H1 (cell line): ENCODE measurements at regions not wholly inside any gene's neighbourhood (a gene's known extent, or its start where the extent isn't known, plus 50 kb on each side); places are given as distances from the start of the nearest gene placed in this dataset.

ENCODE experiments used
- CTCF ChIA-PET: fragments of 300-600 bp; sonication (Branson Sonifier 250); formaldehyde crosslinking; loops from one replicate; lab custom pipeline; 2021; ENCODE audit not compliant: partially characterized antibody; lab: Charles Lee
- POLR2A ChIA-PET: fragments of 300-600 bp; sonication (Branson Sonifier 250); formaldehyde crosslinking; loops from one replicate; lab custom pipeline; 2021; ENCODE audit warnings: inconsistent platforms; ENCODE audit not compliant: partially characterized antibody; lab: Charles Lee
- DNase-seq, 2 experiments: peaks; one replicate each; pipeline versions ENCODE4 v3.0.0 to v3.0.0-alpha.2; 2010 to 2022; ENCODE audit warnings: low spot score in 2 of 2, low read depth in 1 of 2, mixed read lengths in 1 of 2
- FAIRE-seq: peaks from 2 replicates; lab custom pipeline; 2011; peaks lifted over from hg19 to GRCh38; lab: Jason Lieb, UNC
- H2AFZ ChIP-seq: 2 replicates; pipeline ENCODE4 v1.8.1; 2012; ENCODE audit warnings: low read length, inconsistent platforms
- H2AK5ac ChIP-seq: 2 replicates; pipeline ENCODE4 v1.6.1; 2013; ENCODE audit warnings: low read depth, low read length
- H2BK120ac ChIP-seq: replicated peaks from 2 replicates; pipeline ENCODE3; 2013; ENCODE audit warnings: low read depth, low read length, inconsistent platforms
- H2BK12ac ChIP-seq: 2 replicates; pipeline ENCODE4 v1.6.1; 2013; ENCODE audit warnings: low read depth, low read length
- H2BK15ac ChIP-seq: 2 replicates; pipeline ENCODE4 v1.6.1; 2013; ENCODE audit warnings: low read length
- H2BK20ac ChIP-seq: 2 replicates; pipeline ENCODE4 v1.6.1; 2013; ENCODE audit warnings: low read length
- H2BK5ac ChIP-seq: 2 replicates; pipeline ENCODE4 v1.6.1; 2013; ENCODE audit warnings: low read depth, low read length
- H3K14ac ChIP-seq: 2 replicates; pipeline ENCODE4 v1.6.1; 2013; ENCODE audit warnings: inconsistent platforms; ENCODE audit not compliant: insufficient read length
- H3K18ac ChIP-seq: 2 replicates; pipeline ENCODE4 v1.6.1; 2013; ENCODE audit warnings: low read length; ENCODE audit errors: extremely low read depth
- H3K23ac ChIP-seq: 2 replicates; pipeline ENCODE4 v1.6.1; 2013; ENCODE audit warnings: inconsistent platforms; ENCODE audit not compliant: insufficient read length
- H3K23me2 ChIP-seq: 2 replicates; pipeline ENCODE4 v1.6.1; 2013; ENCODE audit warnings: low read depth, low read length
- H3K27ac ChIP-seq: 2 replicates; pipeline ENCODE4 v1.6.1; 2011; ENCODE audit warnings: low read depth, low read length, inconsistent platforms
- H3K27me3 ChIP-seq, 4 experiments: replicated peaks in 1 of 4; 1 replicate in 1 of 4; 2 replicates in 3 of 4; pipeline versions ENCODE4 v1.6.1 to v1.8.1; 2011 to 2013; ENCODE audit warnings: low read length in 3 of 4, mild to moderate bottlenecking in 3 of 4, inconsistent platforms in 2 of 4, mixed read lengths in 2 of 4, moderate library complexity in 1 of 4; ENCODE audit not compliant: control insufficient read depth in 3 of 4, insufficient read depth in 3 of 4; ENCODE audit errors: extremely low read depth in 1 of 4
- H3K36me3 ChIP-seq, 4 experiments: 2 replicates each; pipeline versions ENCODE4 v1.6.1 to v1.8.1; 2011 to 2013; ENCODE audit warnings: mild to moderate bottlenecking in 4 of 4, low read length in 3 of 4, moderate library complexity in 2 of 4, control low read depth in 1 of 4, inconsistent platforms in 1 of 4; ENCODE audit not compliant: insufficient read depth in 4 of 4, control insufficient read depth in 2 of 4
- H3K4ac ChIP-seq: replicated peaks from 2 replicates; pipeline ENCODE3; 2013; ENCODE audit warnings: low read length, low read depth, mixed read lengths, inconsistent platforms; ENCODE audit not compliant: insufficient read length
- H3K4me1 ChIP-seq, 4 experiments: replicated peaks in 1 of 4; 1 replicate in 1 of 4; 2 replicates in 3 of 4; pipeline versions ENCODE4 v1.6.1 to v1.8.1; 2011 to 2013; ENCODE audit warnings: low read length in 3 of 4, inconsistent platforms in 2 of 4, mixed read lengths in 1 of 4; ENCODE audit not compliant: insufficient read depth in 4 of 4, control insufficient read depth in 3 of 4
- H3K4me2 ChIP-seq, 2 experiments: 2 replicates each; pipeline versions ENCODE4 v1.6.1 to v1.8.1; 2011 to 2013; ENCODE audit warnings: low read depth in 2 of 2, low read length in 2 of 2, control low read depth in 1 of 2, inconsistent platforms in 1 of 2, mild to moderate bottlenecking in 1 of 2; ENCODE audit not compliant: insufficient read depth in 1 of 2
- H3K4me3 ChIP-seq, 4 experiments: fragments of 200-600, 300-600 bp in 1 of 4; sonication (generic), shearing (Covaris generic), sonication (Bioruptor Twin) in 1 of 4; 2 replicates each; pipeline versions ENCODE4 v1.5.1 to v1.8.1; 2011 to 2016; ENCODE audit warnings: low read length in 4 of 4, low read depth in 3 of 4, control low read depth in 2 of 4, inconsistent platforms in 2 of 4, mild to moderate bottlenecking in 2 of 4, mixed read lengths in 1 of 4, moderate library complexity in 1 of 4; ENCODE audit not compliant: insufficient read depth in 2 of 4; ENCODE audit errors: extremely low read depth in 1 of 4
- H3K56ac ChIP-seq: replicated peaks from 2 replicates; pipeline ENCODE3; 2013; ENCODE audit warnings: low read depth, mild to moderate bottlenecking, mixed read lengths, low read length, inconsistent platforms; ENCODE audit not compliant: insufficient read length
- H3K79me1 ChIP-seq: 2 replicates; pipeline ENCODE4 v1.6.1; 2013; ENCODE audit warnings: low read depth, low read length, control low read depth
- H3K79me2 ChIP-seq, 2 experiments: 2 replicates each; pipeline versions ENCODE4 v1.6.1 to v1.8.1; 2012 to 2013; ENCODE audit warnings: low read length in 2 of 2, mild to moderate bottlenecking in 2 of 2, inconsistent platforms in 1 of 2; ENCODE audit not compliant: insufficient read depth in 2 of 2, control insufficient read depth in 1 of 2
- H3K9ac ChIP-seq, 4 experiments: replicated peaks in 1 of 4; 1 replicate in 1 of 4; 2 replicates in 3 of 4; pipeline versions ENCODE4 v1.6.1 to v1.8.1; 2011 to 2013; ENCODE audit warnings: low read depth in 3 of 4, low read length in 3 of 4, control low read depth in 2 of 4, mild to moderate bottlenecking in 2 of 4, moderate library complexity in 2 of 4, inconsistent platforms in 1 of 4; ENCODE audit errors: extremely low read depth in 1 of 4
- H3K9me3 ChIP-seq, 2 experiments: 2 replicates each; pipeline versions ENCODE4 v1.6.1 to v1.8.1; 2012 to 2013; ENCODE audit warnings: mild to moderate bottlenecking in 2 of 2, moderate library complexity in 2 of 2, control low read depth in 1 of 2, inconsistent platforms in 1 of 2, low read depth in 1 of 2, low read length in 1 of 2, mixed read lengths in 1 of 2; ENCODE audit not compliant: insufficient read depth in 2 of 2
- H4K20me1 ChIP-seq, 2 experiments: replicated peaks in 1 of 2; 2 replicates each; pipeline versions ENCODE3 to v1.8.1; 2011 to 2013; ENCODE audit warnings: inconsistent platforms in 2 of 2, low read length in 2 of 2, mild to moderate bottlenecking in 1 of 2; ENCODE audit not compliant: insufficient read depth in 2 of 2, control insufficient read depth in 1 of 2
- H4K5ac ChIP-seq: 2 replicates; pipeline ENCODE4 v1.6.1; 2013; ENCODE audit warnings: low read length, low read depth, mixed read lengths, inconsistent platforms; ENCODE audit not compliant: insufficient read length
- H4K8ac ChIP-seq: 2 replicates; pipeline ENCODE4 v1.8.0; 2013; ENCODE audit warnings: mild to moderate bottlenecking, moderate library complexity, low read length, inconsistent platforms; ENCODE audit not compliant: insufficient read depth; ENCODE audit errors: extremely low read depth
- H4K91ac ChIP-seq: replicated peaks from 2 replicates; pipeline ENCODE3; 2013; ENCODE audit warnings: low read length, mixed read lengths, inconsistent platforms; ENCODE audit not compliant: insufficient read length
- BRCA1 ChIP-seq: IDR thresholded peaks from 2 replicates; pipeline ENCODE4 v1.6.1; 2012; ENCODE audit warnings: low read depth, low read length, improper control_type of control experiment
- CBX8 ChIP-seq: fragments of 300-800, 300-1000 bp; sonication (generic); IDR thresholded peaks from 2 replicates; pipeline ENCODE4 v1.7.1; 2016; ENCODE audit warnings: low read depth, low read length, borderline replicate concordance
- CHD1 ChIP-seq: IDR thresholded peaks from 2 replicates; pipeline ENCODE4 v1.6.1; 2012; ENCODE audit warnings: low read depth, low read length, improper control_type of control experiment
- CHD2 ChIP-seq: IDR thresholded peaks from 2 replicates; pipeline ENCODE4 v1.6.1; 2012; ENCODE audit warnings: low read length, improper control_type of control experiment
- CREB1 ChIP-seq: IDR thresholded peaks from 2 replicates; pipeline ENCODE4 v1.6.1; 2012; ENCODE audit warnings: inconsistent platforms
- CTBP2 ChIP-seq: IDR thresholded peaks from 2 replicates; pipeline ENCODE4 v1.7.0; 2011; ENCODE audit warnings: borderline replicate concordance, mild to moderate bottlenecking, moderate library complexity, mixed read lengths, low read length; ENCODE audit not compliant: insufficient read depth, insufficient read length
- KDM5A ChIP-seq: fragments of 200-600 bp; IDR thresholded peaks from 2 replicates; pipeline ENCODE4 v1.7.1; 2012; ENCODE audit warnings: mild to moderate bottlenecking, low read length, inconsistent platforms, mixed read lengths
- MAX ChIP-seq: IDR thresholded peaks from 2 replicates; pipeline ENCODE4 v1.6.1; 2012; ENCODE audit warnings: inconsistent platforms
- POLR2A ChIP-seq, 2 experiments: IDR thresholded peaks; 1 replicate in 1 of 2; 2 replicates in 1 of 2; pipeline ENCODE4 v1.6.1; 2011; ENCODE audit warnings: low read depth in 2 of 2, low read length in 2 of 2, mild to moderate bottlenecking in 2 of 2; ENCODE audit errors: control extremely low read depth in 1 of 2
- RFX5 ChIP-seq: IDR thresholded peaks from 2 replicates; pipeline ENCODE4 v1.6.1; 2011; ENCODE audit warnings: low read depth, low read length, improper control_type of control experiment, borderline replicate concordance
- RXRA ChIP-seq: IDR thresholded peaks from 2 replicates; pipeline ENCODE4 v1.6.1; 2011; ENCODE audit warnings: low read depth, mild to moderate bottlenecking, low read length, moderate library complexity; ENCODE audit not compliant: insufficient read depth
- SIN3A ChIP-seq, 2 experiments: IDR thresholded peaks in 1 of 2; conservative IDR thresholded peaks in 1 of 2; 2 replicates each; pipeline ENCODE4 v1.6.1; 2011 to 2012; ENCODE audit warnings: low read length in 2 of 2, improper control_type of control experiment in 1 of 2, low read depth in 1 of 2, mild to moderate bottlenecking in 1 of 2
- SIX5 ChIP-seq: IDR thresholded peaks from 2 replicates; pipeline ENCODE4 v1.6.1; 2011; ENCODE audit warnings: mild to moderate bottlenecking, low read depth, low read length
- SP2 ChIP-seq: IDR thresholded peaks from 2 replicates; pipeline ENCODE4 v1.6.1; 2012; ENCODE audit warnings: mild to moderate bottlenecking, low read length, inconsistent platforms
- USF2 ChIP-seq: IDR thresholded peaks from 2 replicates; pipeline ENCODE4 v1.6.1; 2011; ENCODE audit warnings: low read length, improper control_type of control experiment
- WGBS, 2 experiments: shearing (Covaris generic) in 1 of 2; methylation state at CpG; one replicate each; pipeline versions ENCODE4 v1.1.6 to v1.1.7; 2013 to 2015; ENCODE audit warnings: low lambda C conversion rate in 2 of 2, mixed read lengths in 2 of 2, inconsistent platforms in 1 of 2, low coverage in 1 of 2, missing lambda C conversion rate in 1 of 2; ENCODE audit not compliant: insufficient replicate concordance in 2 of 2, insufficient coverage in 1 of 2, insufficient read length in 1 of 2; ENCODE audit errors: extremely low coverage in 1 of 2, missing lambda C conversion rate in 1 of 2; 5-methylcytosine and 5-hydroxymethylcytosine counted together

GRCh38 chr10:90589825-90590224 lies 268.0 kb downstream of the HTR7 start:
- peak overlapping the region; percentile 19; the same call in 1 of the 2 replicates for H2AFZ ChIP-seq
- no peak overlapping the region for H3K4me2 ChIP-seq
- H4K20me1 ChIP-seq: no peaks in the 10 kb centered on the region
- H2BK12ac ChIP-seq: no peak overlapping the region
- H3K9ac ChIP-seq: no peak overlapping the region
- H3K9me3 ChIP-seq: no peaks in the 10 kb centered on the region
- H3K56ac ChIP-seq: no peak overlapping the region
- no peak overlapping the region for H3K4ac ChIP-seq
- H2BK20ac ChIP-seq: no peak overlapping the region
- no peaks in the 10 kb centered on the region for H3K4me1 ChIP-seq
- no peak overlapping the region for H3K27ac ChIP-seq
- DNase-seq (no peak), FAIRE-seq (no peak)
- no peak overlapping the region for H2BK15ac ChIP-seq
- POLR2A ChIA-PET: no interaction called here
- no peak overlapping the region for H4K5ac ChIP-seq
- WGBS, 2 experiments: 91% methylated on average over 3 of the region's 3 CpGs; no CpG with 5 or more reads in 1 of the 2 experiments
- no peak overlapping the region for H4K91ac ChIP-seq
- H2BK5ac ChIP-seq: no peak overlapping the region
- no peaks in the 10 kb centered on the region for H3K36me3 ChIP-seq
- no peaks in the 10 kb centered on the region for H3K79me1 ChIP-seq
- H4K8ac ChIP-seq: no peak overlapping the region
- no peak overlapping the region for H2BK120ac ChIP-seq
- no peak overlapping the region for H3K4me3 ChIP-seq
- no peak overlapping the region for H3K14ac ChIP-seq
- no peak overlapping the region for H2AK5ac ChIP-seq
- H3K23ac ChIP-seq: no peak overlapping the region
- CTCF ChIA-PET: interaction anchor here (0.6 to 1.8 kb wide), 13 partner anchors 9 to 442 kb away, joined by 3 to 7 read pairs (median 3); no protein-coding TSS in a partner anchor
- no peaks in the 10 kb centered on the region for H3K79me2 ChIP-seq
- H3K23me2 ChIP-seq: no peaks in the 10 kb centered on the region
- H3K27me3 ChIP-seq: no peaks in the 10 kb centered on the region
- H3K18ac ChIP-seq: no peak overlapping the region
- no peak for TF ChIP-seq RFX5
- TF ChIP-seq POLR2A (IDR thresholded peaks at IDR 0.05; ENCODE audit: control extremely low read depth in 1 of 2, low read depth in 2 of 2, low read length in 2 of 2): no peak
- no peak for TF ChIP-seq CHD2
- no peak for TF ChIP-seq KDM5A
- no peak for TF ChIP-seq USF2
- no peak for TF ChIP-seq CBX8
- TF ChIP-seq CHD1: no peak
- no peak for TF ChIP-seq CREB1
- TF ChIP-seq RXRA: no peak
- no peak for TF ChIP-seq SIN3A (conservative IDR thresholded peaks at IDR 0.05 in 1 of 2, IDR thresholded peaks at IDR 0.05 in 1 of 2; ENCODE audit: low read depth in 1 of 2, low read length in 2 of 2)
- no peak for TF ChIP-seq BRCA1
- TF ChIP-seq MAX: no peak
- no peak for TF ChIP-seq SP2
- no peak for TF ChIP-seq SIX5
- TF ChIP-seq CTBP2: no peak
